ENCODE measurements at regions not wholly inside any gene's neighbourhood (a gene's known extent, or its start where the extent isn't known, plus 50 kb on each side); places are given as distances from the start of the nearest gene placed in this dataset.

DNA sequence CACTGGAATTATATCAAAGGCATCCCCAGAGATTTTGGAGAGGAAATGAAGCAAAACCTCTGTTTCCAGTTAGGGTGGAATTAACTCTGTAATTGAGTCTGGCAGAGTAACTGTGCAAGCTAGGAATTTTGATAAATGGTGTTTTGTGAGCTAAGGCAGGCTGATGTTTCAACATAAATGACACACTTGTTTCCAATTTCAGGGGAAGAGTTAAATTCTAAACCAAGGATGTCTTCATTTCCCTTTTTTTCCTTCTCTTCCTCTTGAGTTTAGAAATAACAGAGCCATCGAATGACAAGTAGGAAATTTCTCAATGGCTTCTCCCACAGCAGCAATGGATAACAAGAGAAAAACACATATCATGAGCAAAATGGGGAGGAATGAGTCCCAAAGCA, 131.2 kb downstream of the IRS2 start:
- TF ChIP-seq EP300 (IDR thresholded peaks at IDR 0.05) = no peak
- TF ChIP-seq, protein P1, sequence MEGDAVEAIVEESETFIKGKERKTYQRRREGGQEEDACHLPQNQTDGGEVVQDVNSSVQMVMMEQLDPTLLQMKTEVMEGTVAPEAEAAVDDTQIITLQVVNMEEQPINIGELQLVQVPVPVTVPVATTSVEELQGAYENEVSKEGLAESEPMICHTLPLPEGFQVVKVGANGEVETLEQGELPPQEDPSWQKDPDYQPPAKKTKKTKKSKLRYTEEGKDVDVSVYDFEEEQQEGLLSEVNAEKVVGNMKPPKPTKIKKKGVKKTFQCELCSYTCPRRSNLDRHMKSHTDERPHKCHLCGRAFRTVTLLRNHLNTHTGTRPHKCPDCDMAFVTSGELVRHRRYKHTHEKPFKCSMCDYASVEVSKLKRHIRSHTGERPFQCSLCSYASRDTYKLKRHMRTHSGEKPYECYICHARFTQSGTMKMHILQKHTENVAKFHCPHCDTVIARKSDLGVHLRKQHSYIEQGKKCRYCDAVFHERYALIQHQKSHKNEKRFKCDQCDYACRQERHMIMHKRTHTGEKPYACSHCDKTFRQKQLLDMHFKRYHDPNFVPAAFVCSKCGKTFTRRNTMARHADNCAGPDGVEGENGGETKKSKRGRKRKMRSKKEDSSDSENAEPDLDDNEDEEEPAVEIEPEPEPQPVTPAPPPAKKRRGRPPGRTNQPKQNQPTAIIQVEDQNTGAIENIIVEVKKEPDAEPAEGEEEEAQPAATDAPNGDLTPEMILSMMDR (IDR thresholded peaks at IDR 0.05) = no peak
